ENCODE measurements at regions not wholly inside any gene's neighbourhood (a gene's known extent, or its start where the extent isn't known, plus 50 kb on each side); places are given as distances from the start of the nearest gene placed in this dataset.

- DNase-seq, result no peak
Measured at GRCh38 chr19:31402529-31403316, 53.5 kb upstream of the TSHZ3 start.

GRCh38 chr19:31406106-31406505, 56.9 kb upstream of the TSHZ3 start:
- no peak for DNase-seq

- peak in 1 of 51 donors; percentile 17 for DNase-seq
Measured at GRCh38 chr19:31408460-31409124, 59.4 kb upstream of the TSHZ3 start.

- DNase-seq, result no peak
Measured at GRCh38 chr19:31413353-31413752, 64.1 kb upstream of the TSHZ3 start.

GRCh38 chr19:31415322-31415721, 66.1 kb upstream of the TSHZ3 start:
- no peak for DNase-seq

- DNase-seq, result no peak
Measured at GRCh38 chr19:31416548-31416947, 67.3 kb upstream of the TSHZ3 start.

- DNase-seq, result no peak
Measured at GRCh38 chr19:31418055-31418454, 68.8 kb upstream of the TSHZ3 start.

- DNase-seq, result no peak
Measured at GRCh38 chr19:31418692-31419430, 69.6 kb upstream of the TSHZ3 start.

GRCh38 chr19:31419871-31420445, 70.7 kb upstream of the TSHZ3 start:
- no peak for DNase-seq

- DNase-seq, result no peak
Measured at GRCh38 chr19:31421082-31421481, 71.8 kb upstream of the TSHZ3 start.

GRCh38 chr19:31421856-31422255, 72.6 kb upstream of the TSHZ3 start:
- DNase-seq, result peak in 1 of 51 donors; percentile 5

GRCh38 chr19:31423896-31424295, 74.7 kb upstream of the TSHZ3 start:
- no peak for DNase-seq

GRCh38 chr19:31424861-31425620, 75.8 kb upstream of the TSHZ3 start:
- no peak for DNase-seq

GRCh38 chr19:31427857-31428256, 78.6 kb upstream of the TSHZ3 start:
- DNase-seq, result no peak

- DNase-seq, result no peak
Measured at GRCh38 chr19:31430381-31430780, 81.1 kb upstream of the TSHZ3 start.

- DNase-seq, result no peak
Measured at GRCh38 chr19:31432201-31432810, 83.1 kb upstream of the TSHZ3 start.

GRCh38 chr19:31436121-31436776, 87.0 kb upstream of the TSHZ3 start:
- no peak for DNase-seq

GRCh38 chr19:31438401-31439269, 89.4 kb upstream of the TSHZ3 start:
- no peak for DNase-seq

- DNase-seq, result no peak
Measured at GRCh38 chr19:31439270-31439573, 90.0 kb upstream of the TSHZ3 start.

Data from hypothalamus (tissue), 51 donors.